RPMI8226 (cell line): ENCODE measurements at regions not wholly inside any gene's neighbourhood (a gene's known extent, or its start where the extent isn't known, plus 50 kb on each side); places are given as distances from the start of the nearest gene placed in this dataset.
"Not testable (repeated sequence)": the region's sequence is repeated elsewhere in the genome, so short reads cannot be mapped to it uniquely, and the experiment has no call there.

Source experiments
- DNase-seq: peaks from one replicate; pipeline ENCODE4 v3.0.0-alpha.2; 2015

- DNase-seq: peak; percentile 73
These were observed 82.7 kb downstream of the TFRC start for GRCh38 chr3:195999176-195999575.

GRCh38 chr3:195996314-195996713, 85.6 kb downstream of the TFRC start:
- not testable (repeated sequence) for DNase-seq

GRCh38 chr3:195994343-195994742, 86.0 kb upstream of the TNK2 start:
- DNase-seq: peak; percentile 51

- not testable (repeated sequence) for DNase-seq
These were observed 85.3 kb upstream of the TNK2 start for GRCh38 chr3:195993671-195994070.

- DNase-seq: not testable (repeated sequence)
These were observed 84.7 kb upstream of the TNK2 start for GRCh38 chr3:195992956-195993595.

GRCh38 chr3:195991986-195992385, 83.6 kb upstream of the TNK2 start:
- DNase-seq: not testable (repeated sequence)

GRCh38 chr3:195991243-195991642, 82.9 kb upstream of the TNK2 start:
- not testable (repeated sequence) for DNase-seq

GRCh38 chr3:195990841-195991174, 82.5 kb upstream of the TNK2 start:
- DNase-seq: not testable (repeated sequence)

- DNase-seq: peak; percentile 91
These were observed 81.8 kb upstream of the TNK2 start for GRCh38 chr3:195989921-195990840.

GRCh38 chr3:195989197-195989920, 81.0 kb upstream of the TNK2 start:
- DNase-seq: peak; percentile 25

GRCh38 chr3:195988764-195989163, 80.4 kb upstream of the TNK2 start:
- DNase-seq: not testable (repeated sequence)

- not testable (repeated sequence) for DNase-seq
These were observed 78.7 kb upstream of the TNK2 start for GRCh38 chr3:195987001-195987400.

GRCh38 chr3:195986576-195986975, 78.2 kb upstream of the TNK2 start:
- DNase-seq: not testable (repeated sequence)

- DNase-seq: not testable (repeated sequence)
These were observed 77.1 kb upstream of the TNK2 start for GRCh38 chr3:195985348-195985920.

GRCh38 chr3:195984392-195985030, 76.2 kb upstream of the TNK2 start:
- not testable (repeated sequence) for DNase-seq

- not testable (repeated sequence) for DNase-seq
These were observed 75.5 kb upstream of the TNK2 start for GRCh38 chr3:195983880-195984279.

GRCh38 chr3:195982754-195983153, 74.4 kb upstream of the TNK2 start:
- DNase-seq: not testable (repeated sequence)

GRCh38 chr3:195981778-195982177, 73.4 kb upstream of the TNK2 start:
- not testable (repeated sequence) for DNase-seq

GRCh38 chr3:195979877-195980276, 71.5 kb upstream of the TNK2 start:
- DNase-seq: not testable (repeated sequence)

GRCh38 chr3:195978585-195978984, 70.2 kb upstream of the TNK2 start:
- not testable (repeated sequence) for DNase-seq

- not testable (repeated sequence) for DNase-seq
These were observed 68.5 kb upstream of the TNK2 start for GRCh38 chr3:195976876-195977275.

GRCh38 chr3:195974281-195974680, 65.9 kb upstream of the TNK2 start:
- DNase-seq: not testable (repeated sequence)
